H1 (cell line): ENCODE measurements at regions not wholly inside any gene's neighbourhood (a gene's known extent, or its start where the extent isn't known, plus 50 kb on each side); places are given as distances from the start of the nearest gene placed in this dataset.

Experiments
- CTCF ChIA-PET: fragments of 300-600 bp; sonication (Branson Sonifier 250); formaldehyde crosslinking; loops from one replicate; lab custom pipeline; 2021; ENCODE audit not compliant: partially characterized antibody; lab: Charles Lee
- POLR2A ChIA-PET: fragments of 300-600 bp; sonication (Branson Sonifier 250); formaldehyde crosslinking; loops from one replicate; lab custom pipeline; 2021; ENCODE audit warnings: inconsistent platforms; ENCODE audit not compliant: partially characterized antibody; lab: Charles Lee
- DNase-seq, 2 experiments: peaks; one replicate each; pipeline versions ENCODE4 v3.0.0 to v3.0.0-alpha.2; 2010 to 2022; ENCODE audit warnings: low spot score in 2 of 2, low read depth in 1 of 2, mixed read lengths in 1 of 2
- FAIRE-seq: peaks from 2 replicates; lab custom pipeline; 2011; peaks lifted over from hg19 to GRCh38; lab: Jason Lieb, UNC
- H2AFZ ChIP-seq: 2 replicates; pipeline ENCODE4 v1.8.1; 2012; ENCODE audit warnings: low read length, inconsistent platforms
- H2AK5ac ChIP-seq: 2 replicates; pipeline ENCODE4 v1.6.1; 2013; ENCODE audit warnings: low read depth, low read length
- H2BK120ac ChIP-seq: replicated peaks from 2 replicates; pipeline ENCODE3; 2013; ENCODE audit warnings: low read depth, low read length, inconsistent platforms
- H2BK12ac ChIP-seq: 2 replicates; pipeline ENCODE4 v1.6.1; 2013; ENCODE audit warnings: low read depth, low read length
- H2BK15ac ChIP-seq: 2 replicates; pipeline ENCODE4 v1.6.1; 2013; ENCODE audit warnings: low read length
- H2BK20ac ChIP-seq: 2 replicates; pipeline ENCODE4 v1.6.1; 2013; ENCODE audit warnings: low read length
- H2BK5ac ChIP-seq: 2 replicates; pipeline ENCODE4 v1.6.1; 2013; ENCODE audit warnings: low read depth, low read length
- H3K14ac ChIP-seq: 2 replicates; pipeline ENCODE4 v1.6.1; 2013; ENCODE audit warnings: inconsistent platforms; ENCODE audit not compliant: insufficient read length
- H3K18ac ChIP-seq: 2 replicates; pipeline ENCODE4 v1.6.1; 2013; ENCODE audit warnings: low read length; ENCODE audit errors: extremely low read depth
- H3K23ac ChIP-seq: 2 replicates; pipeline ENCODE4 v1.6.1; 2013; ENCODE audit warnings: inconsistent platforms; ENCODE audit not compliant: insufficient read length
- H3K23me2 ChIP-seq: 2 replicates; pipeline ENCODE4 v1.6.1; 2013; ENCODE audit warnings: low read depth, low read length
- H3K27ac ChIP-seq: 2 replicates; pipeline ENCODE4 v1.6.1; 2011; ENCODE audit warnings: low read depth, low read length, inconsistent platforms
- H3K27me3 ChIP-seq, 4 experiments: replicated peaks in 1 of 4; 1 replicate in 1 of 4; 2 replicates in 3 of 4; pipeline versions ENCODE4 v1.6.1 to v1.8.1; 2011 to 2013; ENCODE audit warnings: low read length in 3 of 4, mild to moderate bottlenecking in 3 of 4, inconsistent platforms in 2 of 4, mixed read lengths in 2 of 4, moderate library complexity in 1 of 4; ENCODE audit not compliant: control insufficient read depth in 3 of 4, insufficient read depth in 3 of 4; ENCODE audit errors: extremely low read depth in 1 of 4
- H3K36me3 ChIP-seq, 4 experiments: 2 replicates each; pipeline versions ENCODE4 v1.6.1 to v1.8.1; 2011 to 2013; ENCODE audit warnings: mild to moderate bottlenecking in 4 of 4, low read length in 3 of 4, moderate library complexity in 2 of 4, control low read depth in 1 of 4, inconsistent platforms in 1 of 4; ENCODE audit not compliant: insufficient read depth in 4 of 4, control insufficient read depth in 2 of 4
- H3K4ac ChIP-seq: replicated peaks from 2 replicates; pipeline ENCODE3; 2013; ENCODE audit warnings: low read length, low read depth, mixed read lengths, inconsistent platforms; ENCODE audit not compliant: insufficient read length
- H3K4me1 ChIP-seq, 4 experiments: replicated peaks in 1 of 4; 1 replicate in 1 of 4; 2 replicates in 3 of 4; pipeline versions ENCODE4 v1.6.1 to v1.8.1; 2011 to 2013; ENCODE audit warnings: low read length in 3 of 4, inconsistent platforms in 2 of 4, mixed read lengths in 1 of 4; ENCODE audit not compliant: insufficient read depth in 4 of 4, control insufficient read depth in 3 of 4
- H3K4me2 ChIP-seq, 2 experiments: 2 replicates each; pipeline versions ENCODE4 v1.6.1 to v1.8.1; 2011 to 2013; ENCODE audit warnings: low read depth in 2 of 2, low read length in 2 of 2, control low read depth in 1 of 2, inconsistent platforms in 1 of 2, mild to moderate bottlenecking in 1 of 2; ENCODE audit not compliant: insufficient read depth in 1 of 2
- H3K4me3 ChIP-seq, 4 experiments: fragments of 200-600, 300-600 bp in 1 of 4; sonication (generic), shearing (Covaris generic), sonication (Bioruptor Twin) in 1 of 4; 2 replicates each; pipeline versions ENCODE4 v1.5.1 to v1.8.1; 2011 to 2016; ENCODE audit warnings: low read length in 4 of 4, low read depth in 3 of 4, control low read depth in 2 of 4, inconsistent platforms in 2 of 4, mild to moderate bottlenecking in 2 of 4, mixed read lengths in 1 of 4, moderate library complexity in 1 of 4; ENCODE audit not compliant: insufficient read depth in 2 of 4; ENCODE audit errors: extremely low read depth in 1 of 4
- H3K56ac ChIP-seq: replicated peaks from 2 replicates; pipeline ENCODE3; 2013; ENCODE audit warnings: low read depth, mild to moderate bottlenecking, mixed read lengths, low read length, inconsistent platforms; ENCODE audit not compliant: insufficient read length
- H3K79me1 ChIP-seq: 2 replicates; pipeline ENCODE4 v1.6.1; 2013; ENCODE audit warnings: low read depth, low read length, control low read depth
- H3K79me2 ChIP-seq, 2 experiments: 2 replicates each; pipeline versions ENCODE4 v1.6.1 to v1.8.1; 2012 to 2013; ENCODE audit warnings: low read length in 2 of 2, mild to moderate bottlenecking in 2 of 2, inconsistent platforms in 1 of 2; ENCODE audit not compliant: insufficient read depth in 2 of 2, control insufficient read depth in 1 of 2
- H3K9ac ChIP-seq, 4 experiments: replicated peaks in 1 of 4; 1 replicate in 1 of 4; 2 replicates in 3 of 4; pipeline versions ENCODE4 v1.6.1 to v1.8.1; 2011 to 2013; ENCODE audit warnings: low read depth in 3 of 4, low read length in 3 of 4, control low read depth in 2 of 4, mild to moderate bottlenecking in 2 of 4, moderate library complexity in 2 of 4, inconsistent platforms in 1 of 4; ENCODE audit errors: extremely low read depth in 1 of 4
- H3K9me3 ChIP-seq, 2 experiments: 2 replicates each; pipeline versions ENCODE4 v1.6.1 to v1.8.1; 2012 to 2013; ENCODE audit warnings: mild to moderate bottlenecking in 2 of 2, moderate library complexity in 2 of 2, control low read depth in 1 of 2, inconsistent platforms in 1 of 2, low read depth in 1 of 2, low read length in 1 of 2, mixed read lengths in 1 of 2; ENCODE audit not compliant: insufficient read depth in 2 of 2
- H4K20me1 ChIP-seq, 2 experiments: replicated peaks in 1 of 2; 2 replicates each; pipeline versions ENCODE3 to v1.8.1; 2011 to 2013; ENCODE audit warnings: inconsistent platforms in 2 of 2, low read length in 2 of 2, mild to moderate bottlenecking in 1 of 2; ENCODE audit not compliant: insufficient read depth in 2 of 2, control insufficient read depth in 1 of 2
- H4K5ac ChIP-seq: 2 replicates; pipeline ENCODE4 v1.6.1; 2013; ENCODE audit warnings: low read length, low read depth, mixed read lengths, inconsistent platforms; ENCODE audit not compliant: insufficient read length
- H4K8ac ChIP-seq: 2 replicates; pipeline ENCODE4 v1.8.0; 2013; ENCODE audit warnings: mild to moderate bottlenecking, moderate library complexity, low read length, inconsistent platforms; ENCODE audit not compliant: insufficient read depth; ENCODE audit errors: extremely low read depth
- H4K91ac ChIP-seq: replicated peaks from 2 replicates; pipeline ENCODE3; 2013; ENCODE audit warnings: low read length, mixed read lengths, inconsistent platforms; ENCODE audit not compliant: insufficient read length
- TCF12 ChIP-seq: IDR thresholded peaks from 2 replicates; pipeline ENCODE4 v1.6.1; 2011; ENCODE audit warnings: low read depth, mild to moderate bottlenecking, low read length
- ZNF274 ChIP-seq: IDR thresholded peaks from 2 replicates; pipeline ENCODE4 v1.7.0; 2012; ENCODE audit warnings: low read length, borderline replicate concordance; ENCODE audit errors: extremely low read depth
- WGBS, 2 experiments: shearing (Covaris generic) in 1 of 2; methylation state at CpG; one replicate each; pipeline versions ENCODE4 v1.1.6 to v1.1.7; 2013 to 2015; ENCODE audit warnings: low lambda C conversion rate in 2 of 2, mixed read lengths in 2 of 2, inconsistent platforms in 1 of 2, low coverage in 1 of 2, missing lambda C conversion rate in 1 of 2; ENCODE audit not compliant: insufficient replicate concordance in 2 of 2, insufficient coverage in 1 of 2, insufficient read length in 1 of 2; ENCODE audit errors: extremely low coverage in 1 of 2, missing lambda C conversion rate in 1 of 2; 5-methylcytosine and 5-hydroxymethylcytosine counted together

- no peaks in the 10 kb centered on the region for H4K20me1 ChIP-seq
- no peak overlapping the region for H3K23ac ChIP-seq
- no peak overlapping the region for H3K4me2 ChIP-seq
- no peak overlapping the region for H2BK5ac ChIP-seq
- H3K27me3 ChIP-seq = no peaks in the 10 kb centered on the region
- no peak overlapping the region for H3K14ac ChIP-seq
- H3K18ac ChIP-seq = no peak overlapping the region
- no peak overlapping the region for H3K4me3 ChIP-seq
- DNase-seq (no peak), FAIRE-seq (no peak)
- peaks cover 15 to 74% of the 10 kb centered on the region in 2 experiments; a peak in 3 of 4 replicates for H3K9me3 ChIP-seq
- H3K4ac ChIP-seq = no peak overlapping the region
- H2BK20ac ChIP-seq = no peak overlapping the region
- H3K79me2 ChIP-seq = no peaks in the 10 kb centered on the region
- no peaks in the 10 kb centered on the region for H3K36me3 ChIP-seq
- no peak overlapping the region for H3K9ac ChIP-seq
- no peaks in the 10 kb centered on the region for H3K79me1 ChIP-seq
- no peak overlapping the region for H2AFZ ChIP-seq
- H3K27ac ChIP-seq = no peak overlapping the region
- ChIA-PET CTCF (no interaction called here), POLR2A (no interaction called here)
- no peak overlapping the region for H2AK5ac ChIP-seq
- H4K5ac ChIP-seq = no peak overlapping the region
- H4K91ac ChIP-seq = no peak overlapping the region
- H2BK15ac ChIP-seq = no peak overlapping the region
- no peak overlapping the region for H2BK12ac ChIP-seq
- no peaks in the 10 kb centered on the region for H3K4me1 ChIP-seq
- H4K8ac ChIP-seq = no peak overlapping the region
- TF ChIP-seq TCF12 = no peak
- TF ChIP-seq ZNF274 = no peak
- TF ChIP-seq, all 59 proteins: peak for 0
- WGBS, 2 experiments = no CpG with 5 or more reads among the region's 2 CpGs
- no peaks in the 10 kb centered on the region for H3K23me2 ChIP-seq
- H3K56ac ChIP-seq = no peak overlapping the region
- H2BK120ac ChIP-seq = no peak overlapping the region
Measured at GRCh38 chrY:8590641-8591040, 746.6 kb upstream of the TSPY4 start.
